ENCODE measurements at regions not wholly inside any gene's neighbourhood (a gene's known extent, or its start where the extent isn't known, plus 50 kb on each side); places are given as distances from the start of the nearest gene placed in this dataset.

GRCh38 chr19:29093553-29093908, 119.4 kb downstream of the UQCRFS1 start:
- DNase-seq, result no peak

GRCh38 chr19:29092712-29093552, 120.0 kb downstream of the UQCRFS1 start:
- no peak for DNase-seq

- no peak for DNase-seq
Observed at GRCh38 chr19:29090783-29091526, 122.0 kb downstream of the UQCRFS1 start.

GRCh38 chr19:29089315-29089870, 123.6 kb downstream of the UQCRFS1 start:
- no peak for DNase-seq

- DNase-seq, result no peak
Observed at GRCh38 chr19:29088761-29089160, 124.2 kb downstream of the UQCRFS1 start.

GRCh38 chr19:29086646-29087045, 126.3 kb downstream of the UQCRFS1 start:
- no peak for DNase-seq

- DNase-seq, result no peak
Observed at GRCh38 chr19:29086182-29086581, 126.8 kb downstream of the UQCRFS1 start.

- no peak for DNase-seq
Observed at GRCh38 chr19:29085630-29086029, 127.3 kb downstream of the UQCRFS1 start.

- no peak for DNase-seq
Observed at GRCh38 chr19:29085206-29085605, 127.7 kb downstream of the UQCRFS1 start.

- no peak for DNase-seq
Observed at GRCh38 chr19:29084266-29084665, 128.7 kb downstream of the UQCRFS1 start.

- no peak for DNase-seq
Observed at GRCh38 chr19:29083863-29084262, 129.1 kb downstream of the UQCRFS1 start.

- DNase-seq, result no peak
Observed at GRCh38 chr19:29079356-29080032, 133.5 kb downstream of the UQCRFS1 start.

GRCh38 chr19:29076963-29077362, 136.0 kb downstream of the UQCRFS1 start:
- DNase-seq, result no peak

GRCh38 chr19:29076161-29076560, 136.8 kb downstream of the UQCRFS1 start:
- DNase-seq, result no peak

GRCh38 chr19:29075149-29075548, 137.8 kb downstream of the UQCRFS1 start:
- no peak for DNase-seq

- DNase-seq, result no peak
Observed at GRCh38 chr19:29074579-29074978, 138.4 kb downstream of the UQCRFS1 start.

- DNase-seq, result no peak
Observed at GRCh38 chr19:29067831-29068230, 145.1 kb downstream of the UQCRFS1 start.

- no peak for DNase-seq
Observed at GRCh38 chr19:29062475-29063435, 150.2 kb downstream of the UQCRFS1 start.

GRCh38 chr19:29060813-29061364, 152.1 kb downstream of the UQCRFS1 start:
- DNase-seq, result no peak

GRCh38 chr19:29056535-29056934, 156.4 kb downstream of the UQCRFS1 start:
- DNase-seq, result no peak

GRCh38 chr19:29054886-29055675, 157.9 kb downstream of the UQCRFS1 start:
- no peak for DNase-seq
